Gastrocnemius medialis (tissue), 4 donors: ENCODE measurements at regions not wholly inside any gene's neighbourhood (a gene's known extent, or its start where the extent isn't known, plus 50 kb on each side); places are given as distances from the start of the nearest gene placed in this dataset.
"Not testable (repeated sequence)": the region's sequence is repeated elsewhere in the genome, so short reads cannot be mapped to it uniquely, and the experiment has no call there.

Source experiments
- ATAC-seq, 2 donors: fragments of 150-250 bp; one replicate each; pipeline ENCODE4 v1.9.1; 2016
- DNase-seq, 2 donors: peaks; one replicate each; pipeline ENCODE4 v3.0.0-alpha.2; 2019
- H3K27ac ChIP-seq, 4 donors: fragments of 200-600 bp; sonication (generic); 1 replicate in 1 of 4; 2 replicates in 3 of 4; pipeline ENCODE4 v1.5.1; 2016 to 2018; ENCODE audit warnings: mild to moderate bottlenecking in 2 of 4, moderate library complexity in 1 of 4
- H3K27me3 ChIP-seq, 3 donors: fragments of 200-600 bp; sonication (generic) in 2 of 3; 1 replicate in 1 of 3; 2 replicates in 2 of 3; pipeline versions ENCODE4 v1.5.1 to v1.6.0; 2016 to 2019; ENCODE audit warnings: mild to moderate bottlenecking in 1 of 3, moderate library complexity in 1 of 3
- H3K36me3 ChIP-seq, 2 donors: fragments of 200-600 bp; sonication (generic) in 1 of 2; one replicate each; pipeline ENCODE4 v1.5.1; 2017 to 2018
- H3K4me1 ChIP-seq, 2 donors: fragments of 200-600 bp; sonication (generic) in 1 of 2; one replicate each; pipeline ENCODE4 v1.5.1; 2016 to 2017; ENCODE audit warnings: mild to moderate bottlenecking in 2 of 2
- H3K4me3 ChIP-seq, 4 donors: fragments of 200-600 bp; sonication (generic) in 3 of 4; 1 replicate in 1 of 4; 2 replicates in 3 of 4; pipeline ENCODE4 v1.5.1; 2016 to 2019; ENCODE audit warnings: mild to moderate bottlenecking in 2 of 4
- H3K9me3 ChIP-seq, 3 donors: fragments of 200-600 bp; sonication (generic) in 2 of 3; 1 replicate in 1 of 3; 2 replicates in 2 of 3; pipeline ENCODE4 v1.5.1; 2016 to 2019
- CTCF ChIP-seq, 5 experiments: fragments of 450-650 bp in 3 of 5; fragments of 200-600 bp in 2 of 5; sonication (generic) in 2 of 5; IDR thresholded peaks in 4 of 5; conservative IDR thresholded peaks in 1 of 5; 1 replicate in 4 of 5; 2 replicates in 1 of 5; pipeline ENCODE4 v1.5.1; 2016 to 2019; ENCODE audit warnings: antibody characterized with exemption in 5 of 5, mild to moderate bottlenecking in 3 of 5, moderate library complexity in 3 of 5
- POLR2A ChIP-seq, 2 donors: fragments of 450-650 bp; IDR thresholded peaks; one replicate each; pipeline ENCODE4 v1.6.1; 2017; ENCODE audit warnings: antibody characterized with exemption in 2 of 2, mild to moderate bottlenecking in 2 of 2, moderate library complexity in 2 of 2
- in situ Hi-C, 4 donors: fragments of 200-750 bp; cut with MboI; loops; one replicate each; pipeline versions ENCODE4 v1.15.0 to v1.8.0; 2017; ENCODE audit warnings: low sequenced_read_pairs in 4 of 4
- intact Hi-C: fragments of 100-400 bp; cut with DNase I; formaldehyde crosslinking; loops from one replicate; pipeline ENCODE4 v1.15.1; 2023; ENCODE audit warnings: low total_unique reads

- intact Hi-C loops (no loop called here), in situ Hi-C loops (no loop called here)
- no peaks in the 10 kb centered on the region for H3K9me3 ChIP-seq
- no peak overlapping the region for H3K27ac ChIP-seq
- TF ChIP-seq POLR2A (IDR thresholded peaks at IDR 0.05), result no peak
- TF ChIP-seq CTCF (IDR thresholded peaks at IDR 0.05 in 4 of 5, conservative IDR thresholded peaks at IDR 0.05 in 1 of 5), result no peak
- no peaks in the 10 kb centered on the region for H3K27me3 ChIP-seq
- no peak overlapping the region for H3K4me3 ChIP-seq
- no peaks in the 10 kb centered on the region for H3K36me3 ChIP-seq
- DNase-seq, result no peak
- H3K4me1 ChIP-seq, result no peaks in the 10 kb centered on the region
- ATAC-seq, result no peak
These were observed 428.9 kb downstream of the EPHA5 start for GRCh38 chr4:65241257-65241997.

- H3K9me3 ChIP-seq, result no peaks in the 10 kb centered on the region
- no peak overlapping the region for H3K4me3 ChIP-seq
- DNase-seq, result no peak
- no peaks in the 10 kb centered on the region for H3K36me3 ChIP-seq
- ATAC-seq, result no peak
- intact Hi-C loops, result no loop called here
- TF ChIP-seq CTCF (IDR thresholded peaks at IDR 0.05 in 4 of 5, conservative IDR thresholded peaks at IDR 0.05 in 1 of 5) (no peak), POLR2A (IDR thresholded peaks at IDR 0.05) (no peak)
- no peak overlapping the region for H3K27ac ChIP-seq
- H3K4me1 ChIP-seq, result no peaks in the 10 kb centered on the region
- no peaks in the 10 kb centered on the region for H3K27me3 ChIP-seq
- in situ Hi-C loops, result no loop called here
These were observed 436.2 kb downstream of the EPHA5 start for GRCh38 chr4:65234061-65234460.

- ATAC-seq (no peak), DNase-seq (no peak)
- in situ Hi-C loops (no loop called here), intact Hi-C loops (no loop called here)
- TF ChIP-seq POLR2A (IDR thresholded peaks at IDR 0.05) (no peak), CTCF (IDR thresholded peaks at IDR 0.05 in 4 of 5, conservative IDR thresholded peaks at IDR 0.05 in 1 of 5) (no peak)
- no peak overlapping the region for H3K4me3 ChIP-seq
- H3K36me3 ChIP-seq, result no peaks in the 10 kb centered on the region
- no peak overlapping the region for H3K27ac ChIP-seq
- no peaks in the 10 kb centered on the region for H3K4me1 ChIP-seq
- H3K27me3 ChIP-seq, result no peaks in the 10 kb centered on the region
- no peaks in the 10 kb centered on the region for H3K9me3 ChIP-seq
These were observed 442.7 kb downstream of the EPHA5 start for GRCh38 chr4:65227628-65228027.

- no peak for TF ChIP-seq CTCF (IDR thresholded peaks at IDR 0.05 in 4 of 5, conservative IDR thresholded peaks at IDR 0.05 in 1 of 5)
- ATAC-seq (no peak), DNase-seq (no peak)
- Histone ChIP-seq H3K36me3 (no peaks in the 10 kb centered on the region), H3K4me3 (no peak overlapping the region), H3K9me3 (no peaks in the 10 kb centered on the region), H3K27me3 (no peaks in the 10 kb centered on the region), H3K4me1 (no peaks in the 10 kb centered on the region), H3K27ac (no peak overlapping the region)
- in situ Hi-C loops (no loop called here), intact Hi-C loops (no loop called here)
These were observed 446.7 kb downstream of the EPHA5 start for GRCh38 chr4:65223601-65224000.

- H3K9me3 ChIP-seq, H3K27ac ChIP-seq, H3K4me1 ChIP-seq, ATAC-seq, H3K36me3 ChIP-seq, DNase-seq, intact Hi-C loops, in situ Hi-C loops, H3K4me3 ChIP-seq, H3K27me3 ChIP-seq: not testable (repeated sequence)
These were observed 447.2 kb downstream of the EPHA5 start for GRCh38 chr4:65223074-65223473.
